Gastroesophageal sphincter (tissue), 4 donors: ENCODE measurements at regions not wholly inside any gene's neighbourhood (a gene's known extent, or its start where the extent isn't known, plus 50 kb on each side); places are given as distances from the start of the nearest gene placed in this dataset.

ENCODE experiments used
- ATAC-seq: fragments of 150-250 bp; one replicate; pipeline ENCODE4 v1.9.1; 2016; ENCODE audit warnings: mild to moderate bottlenecking, moderate library complexity
- H3K27ac ChIP-seq, 4 donors: fragments of 200-600 bp; sonication (generic) in 3 of 4; 1 replicate in 3 of 4; 2 replicates in 1 of 4; pipeline ENCODE4 v1.5.1; 2016 to 2019
- H3K27me3 ChIP-seq: fragments of 200-600 bp; sonication (generic); one replicate; pipeline ENCODE4 v1.5.1; 2019
- H3K36me3 ChIP-seq, 2 donors: fragments of 200-600 bp; sonication (generic); one replicate each; pipeline ENCODE4 v1.5.1; 2019; ENCODE audit warnings: control low read depth in 1 of 2
- H3K4me1 ChIP-seq, 3 donors: fragments of 200-600 bp; sonication (generic); 1 replicate in 2 of 3; 2 replicates in 1 of 3; pipeline ENCODE4 v1.5.1; 2016 to 2019; ENCODE audit warnings: control low read depth in 2 of 3
- H3K4me3 ChIP-seq, 2 donors: fragments of 200-600 bp; sonication (generic); one replicate each; pipeline ENCODE4 v1.5.1; 2019; ENCODE audit warnings: mild to moderate bottlenecking in 1 of 2, moderate library complexity in 1 of 2
- H3K9me3 ChIP-seq, 3 donors: fragments of 200-600 bp; sonication (generic); one replicate each; pipeline ENCODE4 v1.5.1; 2017 to 2019; ENCODE audit warnings: control low read depth in 2 of 3
- CTCF ChIP-seq, 4 experiments: fragments of 200-600 bp in 2 of 4; fragments of 450-650 bp in 2 of 4; sonication (generic) in 1 of 4; IDR thresholded peaks; one replicate each; pipeline ENCODE4 v1.5.1; 2017 to 2019; ENCODE audit warnings: antibody characterized with exemption in 4 of 4, mild to moderate bottlenecking in 2 of 4, moderate library complexity in 2 of 4
- EP300 ChIP-seq: sonication (generic); formaldehyde crosslinking; IDR thresholded peaks from one replicate; pipeline ENCODE4 v1.6.1; 2017; ENCODE audit warnings: antibody characterized with exemption, mild to moderate bottlenecking
- POLR2A ChIP-seq, 2 donors: fragments of 450-650 bp; IDR thresholded peaks; one replicate each; pipeline ENCODE4 v1.6.1; 2017; ENCODE audit warnings: antibody characterized with exemption in 2 of 2, mild to moderate bottlenecking in 2 of 2, moderate library complexity in 1 of 2
- POLR2AphosphoS5 ChIP-seq: sonication (generic); formaldehyde crosslinking; IDR thresholded peaks from one replicate; pipeline ENCODE4 v1.6.1; 2017; ENCODE audit warnings: antibody characterized with exemption
- WGBS, 2 donors: methylation state at CpG; one replicate each; pipeline ENCODE4 v1.1.5; 2018; ENCODE audit warnings: low coverage in 1 of 2; 5-methylcytosine and 5-hydroxymethylcytosine counted together

- Histone ChIP-seq H3K4me1 (peaks cover 13 to 45% (median 22%) of the 10 kb centered on the region in 3 donors), H3K27ac (peak overlapping the region; percentile 65 to 83 (median 74)), H3K36me3 (no peaks in the 10 kb centered on the region), H3K4me3 (no peak overlapping the region), H3K27me3 (no peaks in the 10 kb centered on the region), H3K9me3 (no peaks in the 10 kb centered on the region)
- 49 to 55% methylated on average over 9 of the region's 9 CpGs for WGBS, 2 donors
- TF ChIP-seq POLR2AphosphoS5 (peak; percentile 53), EP300 (no peak)
- ATAC-seq = peak; percentile 90
Observed at GRCh38 chr3:30511524-30512251, 94.7 kb upstream of the TGFBR2 start.

- H3K4me1 ChIP-seq = peaks cover 19 to 54% (median 31%) of the 10 kb centered on the region in 3 donors
- H3K27ac ChIP-seq = peak overlapping the region; percentile 65 to 83 (median 74)
- TF ChIP-seq CTCF (IDR thresholded peaks at IDR 0.05) = no peak
- no peak for TF ChIP-seq EP300
- no peak for TF ChIP-seq POLR2AphosphoS5
- no peak for TF ChIP-seq POLR2A (IDR thresholded peaks at IDR 0.05)
- H3K27me3 ChIP-seq = no peaks in the 10 kb centered on the region
- ATAC-seq = no peak
- 35 to 64% methylated on average over 1 of the region's 1 CpG for whole genome bisulfite sequencing, 2 donors
- no peaks in the 10 kb centered on the region for H3K36me3 ChIP-seq
- H3K4me3 ChIP-seq = no peak overlapping the region
- no peaks in the 10 kb centered on the region for H3K9me3 ChIP-seq
Observed at GRCh38 chr3:30512576-30512975, 93.8 kb upstream of the TGFBR2 start.

GRCh38 chr3:30513374-30514152 is 92.8 kb upstream of the TGFBR2 start:
- Histone ChIP-seq H3K36me3 (no peaks in the 10 kb centered on the region), H3K27me3 (no peaks in the 10 kb centered on the region), H3K27ac (peak overlapping the region; percentile 58 to 83 (median 72)), H3K4me1 (peaks cover 23 to 63% (median 37%) of the 10 kb centered on the region in 3 donors), H3K4me3 (no peak overlapping the region), H3K9me3 (no peaks in the 10 kb centered on the region)
- WGBS, 2 donors = 75 to 79% methylated on average over 4 of the region's 4 CpGs
- no peak for TF ChIP-seq POLR2AphosphoS5
- TF ChIP-seq EP300 = no peak
- TF ChIP-seq POLR2A (IDR thresholded peaks at IDR 0.05) = no peak
- TF ChIP-seq CTCF (IDR thresholded peaks at IDR 0.05) = no peak
- no peak for ATAC-seq

GRCh38 chr3:30516238-30516637 is 90.2 kb upstream of the TGFBR2 start:
- H3K27ac ChIP-seq = peak overlapping the region; percentile 77 to 91 (median 85)
- no peaks in the 10 kb centered on the region for H3K9me3 ChIP-seq
- WGBS, 2 donors = 31 to 44% methylated on average over 2 of the region's 2 CpGs
- ATAC-seq = no peak
- H3K4me1 ChIP-seq = peaks cover 28 to 84% (median 47%) of the 10 kb centered on the region in 3 donors
- TF ChIP-seq POLR2A (IDR thresholded peaks at IDR 0.05) = no peak
- no peak for TF ChIP-seq POLR2AphosphoS5
- no peak for TF ChIP-seq CTCF (IDR thresholded peaks at IDR 0.05)
- TF ChIP-seq EP300 = no peak
- no peaks in the 10 kb centered on the region for H3K27me3 ChIP-seq
- no peak overlapping the region for H3K4me3 ChIP-seq
- no peaks in the 10 kb centered on the region for H3K36me3 ChIP-seq

- Histone ChIP-seq H3K27ac (peak overlapping the region; percentile 77 to 94 (median 87)), H3K27me3 (no peaks in the 10 kb centered on the region), H3K4me1 (peaks cover 16 to 65% (median 35%) of the 10 kb centered on the region in 3 donors), H3K4me3 (no peak overlapping the region), H3K36me3 (no peaks in the 10 kb centered on the region), H3K9me3 (no peaks in the 10 kb centered on the region)
- TF ChIP-seq EP300 (peak; percentile 71), POLR2AphosphoS5 (peak; percentile 97), POLR2A (IDR thresholded peaks at IDR 0.05) (no peak), CTCF (IDR thresholded peaks at IDR 0.05) (peak in 3 of 4 experiments; percentile 44 to 67 (median 46))
- ATAC-seq = peak; percentile 95
- 2 to 14% methylated on average over 4 of the region's 4 CpGs for WGBS, 2 donors
Observed at GRCh38 chr3:30518181-30518864, 88.1 kb upstream of the TGFBR2 start.
